Uterus (tissue), 2 donors: ENCODE measurements at regions not wholly inside any gene's neighbourhood (a gene's known extent, or its start where the extent isn't known, plus 50 kb on each side); places are given as distances from the start of the nearest gene placed in this dataset.

Source experiments
- POLR2A ChIP-seq, 2 donors: fragments of 450-650 bp; IDR thresholded peaks; one replicate each; pipeline ENCODE4 v1.6.1; 2016; ENCODE audit warnings: antibody characterized with exemption in 2 of 2, mild to moderate bottlenecking in 1 of 2, moderate library complexity in 1 of 2
- TF ChIP-seq, protein P1 (sequence below), 4 experiments: fragments of 200-600 bp in 2 of 4; fragments of 450-650 bp in 2 of 4; sonication (generic) in 2 of 4; IDR thresholded peaks; one replicate each; pipeline ENCODE4 v1.5.1; 2016 to 2019; ENCODE audit warnings: antibody characterized with exemption in 4 of 4, mild to moderate bottlenecking in 2 of 4, moderate library complexity in 1 of 4

- TF ChIP-seq, protein P1, sequence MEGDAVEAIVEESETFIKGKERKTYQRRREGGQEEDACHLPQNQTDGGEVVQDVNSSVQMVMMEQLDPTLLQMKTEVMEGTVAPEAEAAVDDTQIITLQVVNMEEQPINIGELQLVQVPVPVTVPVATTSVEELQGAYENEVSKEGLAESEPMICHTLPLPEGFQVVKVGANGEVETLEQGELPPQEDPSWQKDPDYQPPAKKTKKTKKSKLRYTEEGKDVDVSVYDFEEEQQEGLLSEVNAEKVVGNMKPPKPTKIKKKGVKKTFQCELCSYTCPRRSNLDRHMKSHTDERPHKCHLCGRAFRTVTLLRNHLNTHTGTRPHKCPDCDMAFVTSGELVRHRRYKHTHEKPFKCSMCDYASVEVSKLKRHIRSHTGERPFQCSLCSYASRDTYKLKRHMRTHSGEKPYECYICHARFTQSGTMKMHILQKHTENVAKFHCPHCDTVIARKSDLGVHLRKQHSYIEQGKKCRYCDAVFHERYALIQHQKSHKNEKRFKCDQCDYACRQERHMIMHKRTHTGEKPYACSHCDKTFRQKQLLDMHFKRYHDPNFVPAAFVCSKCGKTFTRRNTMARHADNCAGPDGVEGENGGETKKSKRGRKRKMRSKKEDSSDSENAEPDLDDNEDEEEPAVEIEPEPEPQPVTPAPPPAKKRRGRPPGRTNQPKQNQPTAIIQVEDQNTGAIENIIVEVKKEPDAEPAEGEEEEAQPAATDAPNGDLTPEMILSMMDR (IDR thresholded peaks at IDR 0.05): no peak
- TF ChIP-seq POLR2A (IDR thresholded peaks at IDR 0.05): no peak
Observed at GRCh38 chr10:20596911-20597310, 300.2 kb downstream of the NEBL start.
